ENCODE measurements at regions not wholly inside any gene's neighbourhood (a gene's known extent, or its start where the extent isn't known, plus 50 kb on each side); places are given as distances from the start of the nearest gene placed in this dataset.

- Histone ChIP-seq H3K27ac (ENCODE audit: low read depth in 2 of 2, low read length in 2 of 2) (no peak overlapping the region), H3K4me1 (ENCODE audit: control insufficient read depth in 2 of 3, insufficient read depth in 2 of 3, low read depth in 1 of 3, low read length in 3 of 3) (no peaks in the 10 kb centered on the region), H3K36me3 (ENCODE audit: control insufficient read depth in 2 of 3, insufficient read depth in 3 of 3, low read length in 3 of 3) (no peaks in the 10 kb centered on the region), H3K27me3 (ENCODE audit: control insufficient read depth, insufficient read depth, low read length) (no peaks in the 10 kb centered on the region), H3K4me3 (ENCODE audit: low read length in 3 of 3) (no peak overlapping the region), H3K9me3 (ENCODE audit: control insufficient read depth in 2 of 3, insufficient read depth in 1 of 3, low read length in 3 of 3) (no peaks in the 10 kb centered on the region), H3K9ac (ENCODE audit: low read length in 3 of 3) (no peak overlapping the region)
- DNase-seq, result no peak
- no peak for FAIRE-seq
- intact Hi-C loops (cut with DNase I), result no loop called here
- TF ChIP-seq, protein P1, sequence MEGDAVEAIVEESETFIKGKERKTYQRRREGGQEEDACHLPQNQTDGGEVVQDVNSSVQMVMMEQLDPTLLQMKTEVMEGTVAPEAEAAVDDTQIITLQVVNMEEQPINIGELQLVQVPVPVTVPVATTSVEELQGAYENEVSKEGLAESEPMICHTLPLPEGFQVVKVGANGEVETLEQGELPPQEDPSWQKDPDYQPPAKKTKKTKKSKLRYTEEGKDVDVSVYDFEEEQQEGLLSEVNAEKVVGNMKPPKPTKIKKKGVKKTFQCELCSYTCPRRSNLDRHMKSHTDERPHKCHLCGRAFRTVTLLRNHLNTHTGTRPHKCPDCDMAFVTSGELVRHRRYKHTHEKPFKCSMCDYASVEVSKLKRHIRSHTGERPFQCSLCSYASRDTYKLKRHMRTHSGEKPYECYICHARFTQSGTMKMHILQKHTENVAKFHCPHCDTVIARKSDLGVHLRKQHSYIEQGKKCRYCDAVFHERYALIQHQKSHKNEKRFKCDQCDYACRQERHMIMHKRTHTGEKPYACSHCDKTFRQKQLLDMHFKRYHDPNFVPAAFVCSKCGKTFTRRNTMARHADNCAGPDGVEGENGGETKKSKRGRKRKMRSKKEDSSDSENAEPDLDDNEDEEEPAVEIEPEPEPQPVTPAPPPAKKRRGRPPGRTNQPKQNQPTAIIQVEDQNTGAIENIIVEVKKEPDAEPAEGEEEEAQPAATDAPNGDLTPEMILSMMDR (IDR thresholded peaks at IDR 0.05; ENCODE audit: borderline replicate concordance, extremely low read depth, insufficient read depth), result no peak
These were observed 109.6 kb downstream of the WDR11 start for GRCh38 chr10:120960725-120961124.

GRCh38 chr10:120961795-120962755 lies 110.9 kb downstream of the WDR11 start:
- no peak for DNase-seq
- H3K9me3 ChIP-seq (ENCODE audit: control insufficient read depth in 2 of 3, insufficient read depth in 1 of 3, low read length in 3 of 3), result no peaks in the 10 kb centered on the region
- H3K36me3 ChIP-seq (ENCODE audit: control insufficient read depth in 2 of 3, insufficient read depth in 3 of 3, low read length in 3 of 3), result no peaks in the 10 kb centered on the region
- FAIRE-seq, result no peak
- TF ChIP-seq, protein P1 (IDR thresholded peaks at IDR 0.05; ENCODE audit: borderline replicate concordance, extremely low read depth, insufficient read depth), result no peak
- no peak overlapping the region for H3K4me3 ChIP-seq (ENCODE audit: low read length in 3 of 3)
- no peak overlapping the region for H3K27ac ChIP-seq (ENCODE audit: low read depth in 2 of 2, low read length in 2 of 2)
- no peak overlapping the region for H3K9ac ChIP-seq (ENCODE audit: low read length in 3 of 3)
- intact Hi-C loops (cut with DNase I), result no loop called here
- H3K27me3 ChIP-seq (ENCODE audit: control insufficient read depth, insufficient read depth, low read length), result no peaks in the 10 kb centered on the region
- no peaks in the 10 kb centered on the region for H3K4me1 ChIP-seq (ENCODE audit: control insufficient read depth in 2 of 3, insufficient read depth in 2 of 3, low read depth in 1 of 3, low read length in 3 of 3)

DNA sequence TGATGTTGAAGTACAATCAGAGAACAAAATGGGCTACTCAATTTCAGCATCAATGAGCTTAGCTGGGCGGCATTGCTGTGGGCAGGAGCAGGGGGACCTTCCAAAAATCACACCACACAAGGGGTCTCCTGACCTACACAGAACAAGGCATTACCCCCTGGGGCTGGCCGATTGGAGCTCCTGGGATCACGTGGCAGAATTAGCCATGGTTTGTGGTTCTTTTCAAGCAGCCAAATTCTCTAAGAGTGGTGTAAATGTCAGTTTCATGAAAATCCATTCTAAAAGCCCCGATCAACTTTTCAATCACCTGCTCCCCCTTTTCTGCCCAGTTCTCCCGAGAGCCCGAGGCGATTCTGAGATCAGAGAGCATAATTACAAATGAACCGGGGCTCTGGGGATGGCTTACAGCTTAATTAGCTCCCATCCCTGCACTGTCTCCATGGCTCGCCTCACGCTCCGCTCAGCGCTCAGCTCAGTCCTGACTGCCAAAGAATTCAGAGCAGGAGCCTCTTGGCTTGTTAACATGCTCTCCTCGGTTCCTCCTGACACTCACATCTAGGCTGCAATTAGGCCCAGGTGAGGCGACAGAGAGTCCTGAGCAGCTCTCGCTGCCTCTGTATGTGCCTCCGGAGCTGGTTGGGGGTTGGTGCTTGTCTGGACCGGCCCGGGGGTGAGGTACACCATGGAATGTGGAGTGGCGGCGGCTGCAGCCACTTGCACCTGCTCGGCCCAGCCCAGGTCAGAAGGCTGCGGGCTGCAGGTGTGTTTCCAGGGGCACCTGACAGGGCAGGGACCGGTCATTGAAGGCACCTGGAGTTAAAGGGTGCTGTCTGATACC lies 111.8 kb downstream of the WDR11 start:
- H3K9me3 ChIP-seq (ENCODE audit: control insufficient read depth in 2 of 3, insufficient read depth in 1 of 3, low read length in 3 of 3), result no peaks in the 10 kb centered on the region
- TF ChIP-seq, protein P1 (IDR thresholded peaks at IDR 0.05; ENCODE audit: borderline replicate concordance, extremely low read depth, insufficient read depth), result no peak
- H3K4me1 ChIP-seq (ENCODE audit: control insufficient read depth in 2 of 3, insufficient read depth in 2 of 3, low read depth in 1 of 3, low read length in 3 of 3), result no peaks in the 10 kb centered on the region
- no peak overlapping the region for H3K4me3 ChIP-seq (ENCODE audit: low read length in 3 of 3)
- DNase-seq, result peak; percentile 59 to 78 (median 75)
- no peaks in the 10 kb centered on the region for H3K27me3 ChIP-seq (ENCODE audit: control insufficient read depth, insufficient read depth, low read length)
- no peaks in the 10 kb centered on the region for H3K36me3 ChIP-seq (ENCODE audit: control insufficient read depth in 2 of 3, insufficient read depth in 3 of 3, low read length in 3 of 3)
- intact Hi-C loops (cut with DNase I), result no loop called here
- H3K9ac ChIP-seq (ENCODE audit: low read length in 3 of 3), result no peak overlapping the region
- no peak for FAIRE-seq
- H3K27ac ChIP-seq (ENCODE audit: low read depth in 2 of 2, low read length in 2 of 2), result no peak overlapping the region

All from kidney (tissue), 13 donors.